NB4 (cell line): ENCODE measurements at regions not wholly inside any gene's neighbourhood (a gene's known extent, or its start where the extent isn't known, plus 50 kb on each side); places are given as distances from the start of the nearest gene placed in this dataset.

ENCODE experiments used
- POLR2A ChIP-seq: IDR thresholded peaks from 2 replicates; pipeline ENCODE4 v1.6.1; 2011; ENCODE audit warnings: mild to moderate bottlenecking; ENCODE audit not compliant: insufficient read length; ENCODE audit errors: extremely low read depth
- TF ChIP-seq, protein P1 (sequence below): IDR thresholded peaks from one replicate; pipeline ENCODE4 v1.5.1; 2012; ENCODE audit warnings: low read depth, low read length
- TF ChIP-seq, protein P2 (sequence below): IDR thresholded peaks from 2 replicates; pipeline ENCODE4 v1.6.1; 2011; ENCODE audit warnings: low read depth, low read length

DNA sequence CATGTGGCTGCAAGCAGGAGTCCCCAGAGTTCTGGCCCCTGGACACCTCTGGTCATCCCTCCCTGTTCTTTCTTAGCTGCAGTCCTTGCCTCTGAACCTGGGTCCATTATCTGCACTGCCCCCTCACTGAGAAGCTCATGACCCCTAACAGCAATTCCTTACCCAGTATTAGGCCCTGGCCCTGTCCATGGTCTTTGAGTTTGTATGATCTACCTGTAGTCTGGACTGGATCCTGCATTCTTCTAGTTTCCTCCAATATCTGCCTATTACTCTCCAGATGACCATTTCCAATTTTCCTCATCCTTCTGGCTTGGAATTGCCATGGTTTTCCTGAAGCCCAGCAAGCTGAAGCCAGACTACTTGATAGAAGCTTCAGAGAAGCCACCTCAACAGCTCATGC, 302.4 kb upstream of the HS6ST1 start:
- no peak for TF ChIP-seq POLR2A
- TF ChIP-seq, protein P1, sequence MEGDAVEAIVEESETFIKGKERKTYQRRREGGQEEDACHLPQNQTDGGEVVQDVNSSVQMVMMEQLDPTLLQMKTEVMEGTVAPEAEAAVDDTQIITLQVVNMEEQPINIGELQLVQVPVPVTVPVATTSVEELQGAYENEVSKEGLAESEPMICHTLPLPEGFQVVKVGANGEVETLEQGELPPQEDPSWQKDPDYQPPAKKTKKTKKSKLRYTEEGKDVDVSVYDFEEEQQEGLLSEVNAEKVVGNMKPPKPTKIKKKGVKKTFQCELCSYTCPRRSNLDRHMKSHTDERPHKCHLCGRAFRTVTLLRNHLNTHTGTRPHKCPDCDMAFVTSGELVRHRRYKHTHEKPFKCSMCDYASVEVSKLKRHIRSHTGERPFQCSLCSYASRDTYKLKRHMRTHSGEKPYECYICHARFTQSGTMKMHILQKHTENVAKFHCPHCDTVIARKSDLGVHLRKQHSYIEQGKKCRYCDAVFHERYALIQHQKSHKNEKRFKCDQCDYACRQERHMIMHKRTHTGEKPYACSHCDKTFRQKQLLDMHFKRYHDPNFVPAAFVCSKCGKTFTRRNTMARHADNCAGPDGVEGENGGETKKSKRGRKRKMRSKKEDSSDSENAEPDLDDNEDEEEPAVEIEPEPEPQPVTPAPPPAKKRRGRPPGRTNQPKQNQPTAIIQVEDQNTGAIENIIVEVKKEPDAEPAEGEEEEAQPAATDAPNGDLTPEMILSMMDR, result no peak
- TF ChIP-seq, protein P2, sequence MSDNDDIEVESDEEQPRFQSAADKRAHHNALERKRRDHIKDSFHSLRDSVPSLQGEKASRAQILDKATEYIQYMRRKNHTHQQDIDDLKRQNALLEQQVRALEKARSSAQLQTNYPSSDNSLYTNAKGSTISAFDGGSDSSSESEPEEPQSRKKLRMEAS, result no peak
